AG04449 (cell line): ENCODE measurements at regions not wholly inside any gene's neighbourhood (a gene's known extent, or its start where the extent isn't known, plus 50 kb on each side); places are given as distances from the start of the nearest gene placed in this dataset.
"Not testable (repeated sequence)": the region's sequence is repeated elsewhere in the genome, so short reads cannot be mapped to it uniquely, and the experiment has no call there.

Source experiments
- CTCF ChIA-PET: fragments of 350-600 bp; formaldehyde crosslinking; extraction: SDS; loops from one replicate; lab custom pipeline; 2021; ENCODE audit warnings: antibody characterized with exemption; lab: Yijun Ruan, JAX
- POLR2A ChIA-PET: fragments of 400-600, 350-600 bp; formaldehyde crosslinking; extraction: SDS; loops from one replicate; lab custom pipeline; 2020; ENCODE audit warnings: antibody characterized with exemption, inconsistent platforms; lab: Yijun Ruan, JAX
- DNase-seq: peaks from one replicate; pipeline ENCODE4 v3.0.0-alpha.2; 2010; ENCODE audit warnings: low read depth, low spot score
- H3K4me3 ChIP-seq: 2 replicates; pipeline ENCODE4 v1.5.1; 2011; ENCODE audit warnings: low read depth, mild to moderate bottlenecking, control low read depth, low read length
- TF ChIP-seq, protein P1 (sequence below): IDR thresholded peaks from one replicate; pipeline ENCODE4 v1.5.1; 2011; ENCODE audit warnings: mild to moderate bottlenecking, moderate library complexity, low read length, control low read depth, inconsistent platforms; ENCODE audit not compliant: insufficient read depth; ENCODE audit errors: missing control alignments

DNA sequence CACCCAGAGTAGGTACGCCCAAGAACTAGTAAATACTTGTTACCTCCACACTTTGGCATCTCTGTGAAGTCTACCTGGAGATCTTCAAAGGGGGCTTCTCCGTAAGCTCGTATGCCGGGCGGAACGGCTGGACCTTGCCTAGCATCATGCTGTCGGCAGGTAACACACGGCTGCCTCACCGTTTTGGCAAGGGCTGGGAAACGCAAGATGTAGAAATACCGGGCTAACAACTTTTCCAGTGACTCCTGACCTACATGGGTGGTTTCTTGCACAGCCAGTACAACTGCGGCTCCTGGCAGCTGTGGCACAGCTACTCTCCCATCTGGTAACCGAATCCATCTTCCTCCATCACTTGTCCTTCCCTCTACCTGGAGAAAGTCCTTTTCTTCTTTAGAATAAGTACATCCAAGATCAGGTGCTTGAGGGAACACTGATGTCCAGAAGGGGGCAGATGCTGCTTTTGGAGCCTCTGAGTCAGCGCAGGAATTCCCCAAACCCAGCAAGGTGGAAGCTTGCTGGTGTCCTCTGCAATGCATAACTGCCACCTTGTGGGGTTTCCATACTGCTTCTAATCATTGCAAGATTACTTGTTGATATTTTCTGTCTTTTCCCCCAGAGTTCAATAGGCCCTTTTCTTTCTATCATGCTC lies 59.7 kb upstream of the FRG2C start:
- DNase-seq, H3K4me3 ChIP-seq, POLR2A ChIA-PET: not testable (repeated sequence)
- CTCF ChIA-PET: interaction anchor here (1.5 kb wide), 2 partner anchors 39 to 311 kb away, joined by 3 read pairs; no protein-coding TSS in a partner anchor
- TF ChIP-seq, protein P1, sequence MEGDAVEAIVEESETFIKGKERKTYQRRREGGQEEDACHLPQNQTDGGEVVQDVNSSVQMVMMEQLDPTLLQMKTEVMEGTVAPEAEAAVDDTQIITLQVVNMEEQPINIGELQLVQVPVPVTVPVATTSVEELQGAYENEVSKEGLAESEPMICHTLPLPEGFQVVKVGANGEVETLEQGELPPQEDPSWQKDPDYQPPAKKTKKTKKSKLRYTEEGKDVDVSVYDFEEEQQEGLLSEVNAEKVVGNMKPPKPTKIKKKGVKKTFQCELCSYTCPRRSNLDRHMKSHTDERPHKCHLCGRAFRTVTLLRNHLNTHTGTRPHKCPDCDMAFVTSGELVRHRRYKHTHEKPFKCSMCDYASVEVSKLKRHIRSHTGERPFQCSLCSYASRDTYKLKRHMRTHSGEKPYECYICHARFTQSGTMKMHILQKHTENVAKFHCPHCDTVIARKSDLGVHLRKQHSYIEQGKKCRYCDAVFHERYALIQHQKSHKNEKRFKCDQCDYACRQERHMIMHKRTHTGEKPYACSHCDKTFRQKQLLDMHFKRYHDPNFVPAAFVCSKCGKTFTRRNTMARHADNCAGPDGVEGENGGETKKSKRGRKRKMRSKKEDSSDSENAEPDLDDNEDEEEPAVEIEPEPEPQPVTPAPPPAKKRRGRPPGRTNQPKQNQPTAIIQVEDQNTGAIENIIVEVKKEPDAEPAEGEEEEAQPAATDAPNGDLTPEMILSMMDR: peak; percentile 17

GRCh38 chr3:75607996-75608395 lies 56.1 kb upstream of the FRG2C start:
- POLR2A ChIA-PET, DNase-seq, CTCF ChIA-PET, H3K4me3 ChIP-seq: not testable (repeated sequence)

DNA sequence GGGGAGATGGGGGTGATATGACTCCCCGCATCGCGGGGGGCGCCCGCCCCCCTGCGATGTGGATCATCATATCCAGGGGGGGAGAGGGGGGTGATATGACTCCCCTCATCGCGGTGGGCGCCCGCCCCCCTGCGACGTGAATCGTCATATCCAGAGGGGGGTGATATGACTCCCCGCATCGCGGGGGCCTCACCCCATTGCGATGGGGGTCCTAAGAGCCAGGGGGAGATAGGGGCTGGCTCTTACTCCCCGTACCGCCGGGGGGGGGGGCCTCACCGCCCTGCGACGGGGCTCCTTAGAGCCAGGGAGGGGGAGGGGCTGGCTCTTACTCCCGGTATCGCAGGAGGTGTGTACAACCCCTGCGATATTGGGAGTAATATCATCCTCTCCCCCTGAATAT lies 54.5 kb upstream of the FRG2C start:
- POLR2A ChIA-PET: not testable (repeated sequence)

DNA sequence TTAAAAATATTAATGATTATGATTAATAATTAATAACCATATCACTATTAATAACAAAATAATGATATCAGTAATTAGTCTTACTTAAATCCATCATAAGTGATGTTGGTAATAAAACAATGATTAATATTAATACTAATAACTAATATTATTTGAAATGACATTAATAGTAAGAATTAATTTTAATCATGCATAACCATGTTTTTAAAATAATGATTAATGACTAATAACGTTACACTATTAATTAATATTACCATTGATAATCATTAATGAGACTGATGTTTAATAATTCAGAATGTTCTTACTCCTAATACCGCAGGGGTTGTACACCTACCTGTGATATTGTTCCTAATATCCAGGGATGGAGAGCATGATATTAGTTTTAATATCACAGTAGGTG lies 53.4 kb upstream of the FRG2C start:
- ChIA-PET POLR2A (no interaction called here), CTCF (no interaction called here)

More for the DNA sequence above, 54.5 kb upstream of the FRG2C start:
- H3K4me3 ChIP-seq, CTCF ChIA-PET, DNase-seq: not testable (repeated sequence)

DNA sequence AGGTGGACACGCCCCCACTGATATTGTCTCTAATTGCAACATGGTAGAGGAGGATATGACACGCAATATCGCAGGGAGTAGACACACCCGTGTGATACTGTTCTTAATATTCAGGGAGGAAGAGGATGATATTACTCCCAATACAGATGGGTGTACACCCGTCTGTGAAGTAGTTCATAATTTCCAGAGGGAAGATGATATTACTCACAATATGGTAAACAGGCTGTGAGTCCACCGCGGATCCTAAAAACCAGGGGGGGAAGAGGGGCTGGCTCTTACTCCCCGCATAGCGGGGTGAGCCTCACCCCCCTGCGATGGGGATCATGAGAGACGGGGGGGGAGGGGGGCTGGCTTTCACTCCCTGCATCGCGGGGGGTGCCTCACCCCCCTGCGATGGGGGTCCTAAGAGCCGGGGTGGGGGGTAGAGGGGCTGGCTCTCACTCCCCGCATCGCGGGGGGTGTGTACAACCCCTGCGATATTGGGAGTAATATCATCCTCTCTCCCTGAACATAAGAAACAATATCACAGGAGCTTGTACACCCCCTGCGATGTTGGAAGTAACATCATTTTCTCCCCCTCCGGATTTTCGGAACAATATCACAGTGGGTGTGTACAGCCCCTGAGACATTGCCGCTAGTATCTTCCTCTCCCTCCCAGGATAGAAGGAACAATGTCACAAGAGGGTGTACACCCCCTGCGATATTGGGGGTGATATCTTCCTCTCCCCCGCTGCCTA lies 52.2 kb upstream of the FRG2C start:
- H3K4me3 ChIP-seq, DNase-seq, POLR2A ChIA-PET, CTCF ChIA-PET: not testable (repeated sequence)

More for the DNA sequence above, 53.4 kb upstream of the FRG2C start:
- H3K4me3 ChIP-seq: no peak overlapping the region
- no peak for DNase-seq
- TF ChIP-seq, protein P1: no peak
